Activated T-cell treated with anti-CD3 and anti-CD28 coated beads, Interleukin-2, amount 50 U/mL, for 1 hour (primary cell): ENCODE measurements at regions not wholly inside any gene's neighbourhood (a gene's known extent, or its start where the extent isn't known, plus 50 kb on each side); places are given as distances from the start of the nearest gene placed in this dataset.
"Not testable (repeated sequence)": the region's sequence is repeated elsewhere in the genome, so short reads cannot be mapped to it uniquely, and the experiment has no call there.

Experiments used
- DNase-seq: peaks from one replicate; pipeline ENCODE4 v3.0.0-alpha.2; 2020

DNA sequence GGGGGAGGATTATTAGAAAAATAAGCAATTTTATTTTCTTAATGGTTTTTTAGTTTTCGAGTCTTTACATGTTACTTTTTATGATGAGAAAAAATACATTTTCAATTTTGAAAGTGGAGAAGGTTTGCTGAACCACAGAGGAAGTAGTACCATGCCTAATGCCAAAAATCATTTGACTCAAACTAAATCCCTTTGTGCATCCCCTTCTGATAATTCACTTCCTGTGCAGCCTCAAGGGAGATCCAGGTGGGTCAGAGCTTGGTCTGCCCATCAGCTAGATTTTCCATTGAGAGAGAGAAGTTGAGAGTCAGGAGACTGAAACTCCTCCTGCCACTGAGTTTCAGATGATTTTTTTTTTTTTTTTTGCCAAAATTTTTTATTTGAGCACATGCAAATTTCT lies 571.7 kb downstream of the LIG4 start:
- no peak for DNase-seq

DNA sequence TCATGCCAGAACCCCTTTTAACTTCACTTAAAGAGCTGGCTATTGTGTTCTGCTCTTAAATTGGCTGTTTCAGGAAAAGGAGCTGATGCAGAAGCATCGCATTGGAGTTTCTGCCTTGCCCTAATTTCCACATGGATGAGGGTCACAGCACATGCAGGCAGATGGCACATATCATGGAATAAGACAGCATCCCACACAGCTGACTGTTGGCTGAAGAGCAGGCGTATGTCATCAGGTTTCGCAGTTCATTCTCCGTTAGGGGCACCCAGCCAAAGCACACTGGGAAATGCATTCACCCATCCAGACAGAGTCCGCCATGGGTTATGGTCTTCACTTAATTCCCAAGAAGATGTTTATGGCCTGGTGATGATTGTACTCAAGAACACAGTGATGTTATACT lies 572.5 kb downstream of the LIG4 start:
- DNase-seq: no peak

DNA sequence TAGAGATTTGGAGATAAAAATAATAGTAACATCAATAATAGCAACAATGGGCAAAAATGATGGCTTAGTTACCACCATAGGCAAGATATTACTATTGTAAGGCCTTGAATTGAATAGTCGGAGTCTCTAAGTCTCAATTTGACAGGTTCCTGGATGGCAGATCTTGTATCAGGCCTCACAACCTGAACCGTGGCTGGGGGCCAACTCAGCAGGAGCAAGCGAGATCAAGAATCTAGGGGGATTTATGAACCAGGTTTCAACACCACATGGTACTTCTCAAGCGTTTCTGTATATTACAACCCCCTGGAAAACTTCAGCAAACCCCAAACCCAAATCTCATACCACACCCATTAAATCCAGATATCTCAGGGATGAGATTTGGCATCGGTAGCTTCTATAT lies 573.8 kb downstream of the LIG4 start:
- no peak for DNase-seq

DNA sequence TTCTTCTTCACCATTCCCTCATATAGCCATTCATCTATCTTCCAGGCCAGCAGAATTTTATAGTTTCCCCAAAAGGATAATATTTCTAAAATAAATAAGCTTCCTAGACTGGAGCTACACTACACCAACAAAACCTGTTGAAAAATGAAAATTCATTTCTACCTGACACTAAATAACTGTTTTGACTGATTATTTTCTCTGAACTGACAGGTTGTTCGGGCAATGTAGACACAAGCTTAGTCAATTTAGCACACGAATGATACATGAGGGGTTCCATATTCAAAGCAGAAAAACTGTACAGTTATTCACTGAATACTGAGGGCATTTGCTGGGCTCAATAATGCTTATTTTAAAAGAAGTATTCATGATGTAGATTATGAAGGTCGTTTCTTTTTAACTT lies 589.7 kb downstream of the LIG4 start:
- DNase-seq: no peak

DNA sequence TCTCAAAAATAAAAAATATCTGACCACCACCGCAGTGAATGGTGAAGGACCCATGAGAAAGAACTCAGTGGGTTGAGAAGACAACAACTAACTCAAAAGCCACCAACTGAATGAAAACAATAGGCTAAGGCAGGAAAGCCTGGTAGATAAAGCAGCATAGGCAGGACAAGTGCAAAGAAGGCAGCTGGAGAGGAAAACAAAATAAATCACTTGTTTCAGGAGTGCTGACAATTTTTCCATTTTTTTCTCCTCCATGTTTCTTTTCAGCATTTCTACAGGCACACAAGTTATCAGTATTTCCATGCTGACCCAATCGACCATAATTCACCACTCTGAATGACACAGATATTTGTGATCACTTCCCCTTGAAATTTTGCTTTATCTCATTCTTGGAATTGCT lies 597.8 kb downstream of the LIG4 start:
- DNase-seq: no peak

DNA sequence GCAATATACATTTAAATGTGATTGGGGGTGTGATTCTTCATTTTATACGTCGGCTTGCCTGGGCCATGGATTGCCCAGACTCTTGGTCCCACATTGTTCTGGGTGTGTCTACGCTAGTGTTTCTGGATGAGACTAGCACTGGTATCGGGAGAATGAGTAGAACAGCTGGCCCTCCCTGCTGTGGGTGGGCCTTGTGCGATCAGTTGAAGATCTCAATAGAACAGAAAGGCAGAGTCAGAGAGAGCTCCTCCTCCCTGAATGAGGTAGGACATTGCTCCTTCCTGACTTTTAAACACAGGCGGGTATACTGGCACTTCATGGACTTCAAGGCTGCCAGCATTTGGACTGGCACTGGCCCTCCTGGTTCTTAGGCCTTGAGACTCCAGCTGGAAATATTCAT lies 603.0 kb downstream of the LIG4 start:
- DNase-seq: no peak

DNA sequence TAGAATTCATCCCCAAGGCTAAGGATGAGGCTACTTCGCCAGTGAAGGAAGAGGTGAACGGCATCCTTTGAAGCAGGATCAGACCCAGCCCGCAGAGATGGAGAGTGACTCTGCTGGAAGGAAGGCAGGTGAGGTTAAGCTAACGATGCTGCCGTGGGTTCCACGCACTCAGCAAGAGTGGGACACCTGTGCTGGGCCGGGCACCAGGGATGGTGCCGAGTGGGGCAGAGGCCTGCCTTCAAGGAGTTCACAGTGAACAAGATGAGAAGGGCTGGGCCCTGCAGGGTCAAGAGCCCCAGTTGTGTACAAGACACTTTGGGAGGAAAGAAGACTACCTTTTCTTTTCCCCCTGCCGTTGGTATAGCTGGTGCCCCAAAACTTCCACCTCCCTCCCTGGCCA lies 606.6 kb downstream of the LIG4 start:
- no peak for DNase-seq

DNA sequence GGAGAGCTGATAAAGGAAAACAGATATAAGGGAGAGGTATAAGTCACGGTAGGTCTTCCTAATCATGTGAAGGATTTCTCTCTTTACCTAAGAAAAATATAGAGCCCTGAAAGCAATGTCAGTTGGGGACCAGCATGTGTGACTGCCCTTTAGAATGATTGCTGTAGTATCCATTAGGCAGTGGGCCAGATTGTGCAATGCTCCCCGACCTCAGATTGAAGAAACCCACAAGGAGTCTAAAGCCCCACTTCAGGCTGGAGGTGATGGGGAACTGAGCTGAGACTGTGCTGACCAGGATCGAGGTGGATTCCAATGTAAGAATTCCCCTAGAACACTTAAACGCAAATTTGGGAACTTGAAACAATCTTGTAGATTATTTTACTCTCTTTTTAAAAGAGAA lies 614.4 kb downstream of the LIG4 start:
- no peak for DNase-seq

DNA sequence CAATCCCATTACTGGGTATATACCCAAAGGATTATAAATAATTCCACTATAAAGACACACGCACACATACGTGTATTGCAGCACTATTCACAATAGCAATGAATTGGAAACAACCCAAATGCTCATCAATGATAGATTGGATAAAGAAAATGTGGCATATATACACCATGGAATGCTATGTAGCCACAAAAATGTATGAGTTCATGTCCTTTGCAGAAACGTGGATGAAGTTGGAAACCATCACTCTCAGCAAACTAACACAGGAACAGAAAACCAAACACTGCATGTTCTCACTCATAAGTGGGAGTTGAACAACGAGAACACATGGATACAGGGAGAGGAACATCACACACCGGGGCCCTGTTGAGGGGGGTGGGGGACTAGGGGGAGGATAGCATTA lies 619.0 kb downstream of the LIG4 start:
- not testable (repeated sequence) for DNase-seq

DNA sequence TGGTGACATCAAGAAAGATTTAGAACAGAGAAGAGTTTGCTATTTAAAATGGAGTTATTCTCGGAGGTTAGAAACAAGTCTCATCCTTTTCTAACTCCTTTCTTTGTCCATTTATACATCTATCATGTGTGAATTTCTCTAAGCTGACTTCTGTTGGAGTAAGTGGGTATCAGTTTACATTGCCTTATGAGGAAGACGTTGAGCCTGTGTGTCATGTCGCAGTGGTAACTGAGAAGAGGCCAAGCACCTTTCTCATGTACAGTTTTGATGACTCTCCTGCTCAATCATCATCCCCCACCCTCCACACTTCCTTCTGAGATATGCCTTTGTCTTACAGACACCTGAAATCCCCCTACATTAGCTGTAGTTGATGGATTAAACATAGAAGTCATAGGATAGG lies 624.8 kb downstream of the LIG4 start:
- no peak for DNase-seq

DNA sequence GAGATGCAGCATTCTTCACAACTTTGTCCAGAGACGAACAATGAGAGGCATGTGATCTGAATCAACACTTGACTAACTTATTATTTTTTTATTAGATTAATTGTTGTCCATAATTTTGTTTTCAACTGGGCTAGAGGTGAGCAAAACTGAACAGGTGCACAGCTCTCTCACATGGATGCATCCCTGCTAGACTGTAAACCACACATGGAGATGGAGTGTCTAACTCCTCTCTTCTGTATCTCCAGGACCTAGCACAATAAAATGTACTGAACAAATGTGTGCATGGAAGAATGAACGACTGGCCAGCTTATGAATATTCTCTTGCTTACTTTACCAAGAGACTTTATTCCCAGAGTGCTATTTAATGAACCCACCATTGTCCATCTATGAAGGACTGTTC lies 627.7 kb downstream of the LIG4 start:
- DNase-seq: no peak

DNA sequence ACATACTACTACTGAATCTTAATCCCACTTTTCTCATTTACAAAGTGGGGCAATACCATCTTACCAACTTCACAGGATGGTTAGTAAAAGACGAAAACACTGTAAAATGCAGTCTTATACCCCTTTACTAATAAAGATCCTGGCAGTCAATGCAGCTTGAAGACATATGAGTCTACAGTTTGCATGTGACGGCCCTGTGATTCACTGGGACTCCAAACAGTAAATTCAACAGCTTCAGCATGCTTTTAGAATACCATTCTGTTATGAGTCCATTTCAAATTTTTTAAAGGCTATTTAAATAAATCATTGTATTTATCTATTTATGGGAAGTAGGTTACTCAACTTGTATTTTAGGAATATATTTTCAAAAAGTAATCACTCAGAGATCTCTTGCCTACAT lies 629.1 kb downstream of the LIG4 start:
- DNase-seq: no peak

DNA sequence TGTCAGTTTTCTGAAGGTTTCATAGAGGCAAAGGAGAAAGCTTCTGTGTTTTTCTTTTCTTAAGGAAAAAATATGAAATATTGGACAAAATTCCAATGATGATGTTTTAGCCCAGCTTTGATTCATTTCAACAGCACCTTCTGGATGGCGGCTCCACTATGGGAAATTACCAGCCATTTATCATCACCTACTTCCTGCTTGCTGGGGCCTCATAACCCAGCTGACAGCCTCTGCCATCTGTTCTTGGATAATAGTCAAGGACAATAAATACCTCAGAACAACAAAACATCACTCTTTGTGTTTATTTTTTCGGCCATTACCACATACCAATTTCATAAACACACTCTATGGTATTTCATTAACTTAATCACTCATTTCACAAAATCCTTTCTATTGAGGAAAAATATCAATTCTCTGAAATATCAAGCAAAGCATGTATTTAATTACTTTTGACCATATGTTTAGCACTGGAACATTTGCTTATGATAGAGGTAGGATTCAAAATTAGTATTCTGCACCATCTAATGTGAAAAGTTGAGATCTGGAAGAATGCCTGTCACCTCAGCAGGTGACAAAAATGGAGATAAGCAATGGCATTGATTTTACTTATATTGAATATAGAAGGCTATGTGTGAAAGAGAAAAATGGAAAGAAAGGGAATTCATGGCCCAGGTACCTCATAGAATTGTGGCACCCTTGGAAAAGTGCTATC lies 629.7 kb downstream of the LIG4 start:
- DNase-seq: no peak

DNA sequence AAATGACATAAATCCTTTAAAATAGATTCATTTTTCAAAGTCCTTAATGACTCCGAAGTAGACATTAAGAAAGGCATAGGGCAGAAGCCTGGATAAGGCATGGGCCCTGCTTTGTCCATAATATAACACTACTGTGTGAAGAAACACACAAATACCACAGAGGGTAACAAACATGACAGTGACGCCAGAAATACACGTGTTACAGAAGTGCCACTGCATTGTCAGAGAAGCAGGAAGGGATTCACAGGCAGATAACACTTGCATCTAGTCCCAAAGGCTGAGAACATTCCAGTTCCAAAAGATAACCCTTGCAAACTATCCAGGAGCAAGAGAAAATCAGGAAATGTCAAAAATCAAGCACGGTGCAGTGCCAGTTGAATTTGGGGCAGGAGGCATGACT lies 633.2 kb downstream of the LIG4 start:
- no peak for DNase-seq

DNA sequence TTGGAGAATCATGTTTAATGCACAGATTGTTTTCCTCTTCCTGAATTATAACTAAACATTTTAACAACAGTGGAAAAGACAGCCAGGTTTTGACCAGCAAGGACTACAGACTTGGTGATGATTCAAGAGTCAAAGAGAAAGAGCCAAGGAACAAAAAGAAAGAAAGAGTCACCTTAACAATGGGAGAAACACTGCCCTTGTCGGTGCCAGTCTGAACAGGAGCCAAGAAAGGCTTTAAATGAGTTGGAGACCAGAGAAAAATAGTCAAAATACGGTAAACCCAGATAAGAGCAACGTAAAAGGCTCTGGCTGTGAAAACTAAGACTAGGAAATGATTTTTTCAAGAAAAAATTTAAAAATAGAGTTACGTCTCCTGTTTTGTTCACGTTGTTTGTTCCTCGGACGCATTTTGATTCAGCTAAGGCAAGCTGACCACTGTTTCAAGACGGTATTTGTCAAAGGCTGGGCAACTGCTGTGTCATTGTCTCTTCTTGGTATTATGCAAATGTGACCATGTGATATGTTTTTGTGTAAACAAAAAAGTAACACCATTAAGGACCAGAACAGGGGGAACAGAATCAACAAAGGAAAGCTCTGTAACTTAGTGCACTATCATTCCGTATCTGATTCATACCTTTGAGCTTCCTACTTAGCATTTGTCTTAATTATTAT lies 634.5 kb downstream of the LIG4 start:
- DNase-seq: no peak

DNA sequence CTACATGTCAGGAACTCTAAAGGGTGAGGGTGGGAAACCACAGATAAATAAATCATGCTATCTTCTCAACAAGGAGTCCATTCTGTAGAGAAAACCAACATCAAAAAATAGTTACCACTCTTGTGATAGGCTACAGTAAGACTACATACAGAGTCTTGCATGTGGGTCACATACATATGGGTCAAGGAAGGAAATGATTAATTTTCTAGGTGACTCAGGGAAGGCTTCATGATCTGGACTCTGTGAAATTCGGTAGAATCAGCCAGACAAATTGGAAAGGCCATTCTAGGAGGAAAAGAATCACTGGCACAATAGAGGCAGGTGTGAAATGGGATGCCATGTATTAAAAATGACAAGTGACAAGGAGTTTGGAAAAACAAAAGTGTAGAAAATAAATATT lies 638.9 kb downstream of the LIG4 start:
- DNase-seq: no peak

DNA sequence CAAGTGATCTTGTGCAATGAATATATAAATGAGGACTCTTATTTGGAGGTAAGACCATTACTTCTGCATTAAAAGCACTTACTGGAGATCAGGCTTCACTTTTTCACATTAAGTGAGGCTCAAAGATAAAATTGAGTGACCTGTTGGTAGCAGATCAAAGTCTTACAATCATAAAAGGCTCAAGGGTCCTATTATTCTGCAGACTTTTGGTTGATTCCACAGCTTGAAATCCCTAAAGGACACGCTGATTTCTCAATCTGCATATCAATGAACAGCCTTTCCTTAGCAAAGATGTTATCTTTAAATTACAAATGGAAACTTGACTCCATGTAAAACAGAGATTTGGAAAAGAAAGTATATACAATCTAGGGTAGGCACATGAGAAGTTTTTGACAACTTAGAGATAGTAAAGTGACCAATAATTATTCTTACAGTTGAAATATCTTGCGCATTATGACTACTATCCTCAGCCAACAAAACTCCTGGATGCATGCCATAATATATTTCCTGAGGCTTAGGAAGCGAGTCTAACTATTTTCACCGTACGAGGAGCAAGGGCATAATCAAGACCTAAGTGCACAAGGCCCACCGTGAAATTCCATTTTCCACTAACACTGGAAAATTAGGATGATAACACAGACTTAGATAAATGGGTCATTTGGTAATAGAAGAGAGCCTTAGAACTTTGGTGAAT lies 640.7 kb downstream of the LIG4 start:
- no peak for DNase-seq

DNA sequence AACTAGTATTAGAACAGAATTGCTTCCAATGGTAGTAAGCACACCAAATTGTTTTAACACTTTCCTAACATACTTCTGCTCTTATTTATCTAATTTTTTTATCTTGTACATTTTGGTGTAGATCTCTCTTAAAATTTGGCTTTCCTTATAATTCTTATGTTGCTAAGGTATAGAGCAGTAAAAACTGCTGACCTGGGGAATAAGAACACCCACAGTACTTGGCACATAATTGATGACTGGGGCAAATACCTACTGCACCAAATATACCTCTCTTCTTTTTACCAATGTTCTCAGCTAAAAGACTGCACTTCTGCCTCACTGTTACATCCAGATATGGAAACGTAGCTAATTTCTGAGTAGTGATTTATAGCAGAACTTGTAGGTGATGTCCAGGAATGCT lies 642.2 kb downstream of the LIG4 start:
- DNase-seq: no peak

DNA sequence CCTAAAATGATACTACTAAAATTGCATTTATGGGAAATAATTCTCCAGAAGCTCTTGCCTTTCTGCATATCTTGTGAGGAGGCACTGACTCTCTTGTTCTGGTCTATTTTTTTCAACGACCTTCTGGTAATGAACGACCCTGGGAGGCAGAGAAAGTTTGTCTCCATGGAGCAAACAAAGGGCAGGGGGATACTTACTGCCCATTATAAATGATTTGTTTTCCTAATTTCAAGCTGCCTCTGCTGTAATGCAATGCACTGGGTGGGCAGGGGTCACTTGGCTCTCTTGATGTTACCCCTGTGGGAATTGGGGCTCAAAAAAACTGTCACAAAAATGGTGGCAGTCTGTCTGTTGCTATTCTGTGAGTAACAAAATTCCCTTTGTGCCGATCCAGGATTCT lies 643.2 kb downstream of the LIG4 start:
- DNase-seq: no peak

DNA sequence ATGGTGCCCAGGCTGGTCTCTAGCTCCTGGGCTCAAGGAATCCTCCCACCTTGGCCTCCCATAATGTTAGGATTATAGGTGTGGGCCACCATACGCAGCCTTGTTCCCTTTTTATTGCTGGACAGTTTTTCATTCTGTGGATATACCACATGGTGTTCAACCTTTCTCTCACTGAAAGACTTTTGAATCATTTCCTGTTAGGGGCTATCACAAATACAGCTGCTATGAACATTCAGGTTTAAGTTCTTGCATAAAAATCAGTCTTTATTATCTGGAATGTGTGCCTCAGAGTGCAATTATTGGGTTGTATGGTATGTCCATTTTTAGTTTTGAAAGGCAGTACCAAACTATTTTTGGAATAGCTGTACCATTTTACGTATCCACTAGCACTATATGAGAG lies 647.2 kb downstream of the LIG4 start:
- no peak for DNase-seq

DNA sequence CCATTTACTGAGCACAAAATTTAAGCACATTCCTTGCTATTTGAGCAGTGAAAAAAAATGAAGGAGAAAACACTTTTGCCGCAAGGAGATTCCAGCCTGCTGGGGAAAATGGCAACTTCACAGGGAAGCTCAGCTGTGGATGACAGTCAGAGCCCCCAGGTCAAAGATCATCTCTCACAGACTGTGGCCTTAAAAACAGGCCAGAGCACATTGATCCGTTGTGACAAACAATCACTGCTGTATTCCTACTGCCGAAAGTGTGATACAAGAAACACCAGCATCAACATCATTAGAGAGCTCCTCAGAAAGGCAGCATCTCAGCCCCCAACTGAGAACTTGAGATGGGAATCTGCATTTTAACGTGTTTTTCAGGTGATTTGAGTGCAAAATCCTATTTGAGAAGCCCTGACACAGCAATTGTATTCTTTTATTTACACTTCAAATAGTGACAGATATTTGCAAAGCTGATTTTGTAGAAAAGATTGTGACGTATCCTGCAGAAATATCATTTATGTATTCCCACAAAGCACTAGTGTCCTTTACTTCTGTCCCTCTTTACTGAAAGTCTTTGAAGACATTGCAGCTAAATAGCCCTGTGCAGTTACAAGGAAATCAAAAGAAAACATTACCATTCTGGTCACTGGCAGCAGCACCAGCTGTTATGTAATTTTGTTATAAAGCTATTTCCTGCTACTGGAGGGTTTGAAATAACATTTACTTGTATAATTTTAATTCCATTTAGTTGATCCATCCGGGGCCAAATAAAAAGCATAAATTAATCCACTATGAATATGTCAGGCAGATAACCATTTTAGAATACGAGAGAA lies 652.0 kb downstream of the LIG4 start:
- DNase-seq: no peak

DNA sequence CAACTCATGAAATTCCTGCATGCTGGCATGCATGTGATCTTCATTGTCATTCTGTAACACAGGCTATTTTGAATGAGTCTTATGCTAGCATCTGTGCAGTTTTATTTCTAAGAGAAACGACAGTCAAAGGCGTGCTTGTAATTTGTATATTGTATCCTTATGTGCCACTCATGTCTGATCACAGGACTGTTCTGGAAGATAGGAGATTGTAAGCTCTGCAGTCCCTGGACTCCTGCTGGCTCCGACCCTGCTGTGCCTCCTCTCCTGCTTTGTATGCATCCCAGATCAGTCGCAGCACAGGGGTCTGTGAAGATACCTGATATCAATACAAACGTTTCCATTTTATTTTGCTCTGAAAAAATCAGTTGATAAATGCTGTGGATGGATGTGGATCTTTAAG lies 653.1 kb downstream of the LIG4 start:
- DNase-seq: no peak

DNA sequence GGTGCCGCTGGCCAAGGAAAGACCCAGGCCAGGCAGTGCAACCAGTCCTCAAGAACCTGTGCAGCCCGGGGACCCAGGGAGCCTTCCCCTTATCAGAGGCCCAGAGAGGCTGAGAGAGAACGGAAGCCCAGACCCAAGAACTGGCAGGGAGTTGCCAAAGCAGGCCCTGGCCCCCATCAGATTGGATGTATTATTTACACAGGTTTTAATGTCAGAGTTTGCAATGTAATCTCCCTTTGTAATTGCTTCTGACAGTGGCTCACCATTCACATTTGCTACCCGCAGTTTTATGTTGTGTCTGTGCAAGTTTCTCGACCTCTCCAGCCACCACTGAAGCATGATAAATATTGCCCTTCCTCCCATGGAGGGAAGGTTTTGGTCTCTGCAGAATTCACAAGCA lies 660.9 kb downstream of the LIG4 start:
- DNase-seq: no peak

DNA sequence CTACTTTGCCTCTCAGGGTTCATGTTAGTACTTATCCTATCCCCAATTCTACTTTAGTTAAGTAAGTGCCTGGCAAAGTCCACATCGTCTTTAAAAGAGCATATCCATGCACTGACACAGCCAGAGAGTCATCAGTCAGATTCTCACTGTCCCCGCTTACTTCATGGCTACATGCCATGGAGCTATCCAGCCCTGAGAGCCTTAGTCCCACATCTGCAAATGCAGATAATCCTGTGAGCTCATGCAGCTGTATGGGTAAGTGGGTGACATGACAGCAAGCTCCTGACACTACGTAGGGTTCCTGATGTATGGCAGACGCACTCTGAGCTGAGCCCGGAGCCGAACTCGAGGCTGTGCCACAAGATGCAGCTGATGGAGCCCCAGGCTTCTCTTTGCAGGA lies 661.5 kb downstream of the LIG4 start:
- no peak for DNase-seq
